Epithelial cell of proximal tubule (primary cell): ENCODE measurements at regions not wholly inside any gene's neighbourhood (a gene's known extent, or its start where the extent isn't known, plus 50 kb on each side); places are given as distances from the start of the nearest gene placed in this dataset.
A peak's percentile ranks its signal among the peaks of the same experiment; 100 is the strongest.

Source experiments
- DNase-seq: peaks from one replicate; pipeline ENCODE4 v3.0.0-alpha.2; 2011; ENCODE audit warnings: low read depth
- H3K4me3 ChIP-seq: 2 replicates; pipeline ENCODE4 v1.5.1; 2011; ENCODE audit warnings: low read depth, mild to moderate bottlenecking, low read length
- CTCF ChIP-seq: conservative IDR thresholded peaks from 2 replicates; pipeline ENCODE4 v1.5.1; 2012; ENCODE audit warnings: low read depth, mild to moderate bottlenecking, low read length

DNA sequence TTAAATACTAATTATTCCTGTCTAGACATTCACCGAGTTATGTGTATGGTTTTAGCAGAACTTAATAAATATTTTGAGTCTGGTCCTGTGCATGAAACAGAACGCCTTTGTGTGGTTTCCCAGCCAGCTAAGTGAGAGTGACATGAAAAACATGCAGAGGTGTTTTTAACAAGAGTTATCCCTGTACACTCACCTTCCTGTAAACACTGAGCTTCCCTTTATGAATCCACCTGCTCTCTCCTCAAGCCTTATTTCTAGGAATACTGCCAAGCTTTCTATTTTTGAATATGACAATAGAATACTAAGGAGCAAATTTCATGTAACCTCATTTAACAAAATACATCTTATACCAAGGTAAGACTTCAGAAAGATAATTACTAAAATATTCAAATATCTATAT lies 270.3 kb upstream of the CTSO start:
- H3K4me3 ChIP-seq: no peak overlapping the region
- no peak for TF ChIP-seq CTCF
- DNase-seq: no peak

DNA sequence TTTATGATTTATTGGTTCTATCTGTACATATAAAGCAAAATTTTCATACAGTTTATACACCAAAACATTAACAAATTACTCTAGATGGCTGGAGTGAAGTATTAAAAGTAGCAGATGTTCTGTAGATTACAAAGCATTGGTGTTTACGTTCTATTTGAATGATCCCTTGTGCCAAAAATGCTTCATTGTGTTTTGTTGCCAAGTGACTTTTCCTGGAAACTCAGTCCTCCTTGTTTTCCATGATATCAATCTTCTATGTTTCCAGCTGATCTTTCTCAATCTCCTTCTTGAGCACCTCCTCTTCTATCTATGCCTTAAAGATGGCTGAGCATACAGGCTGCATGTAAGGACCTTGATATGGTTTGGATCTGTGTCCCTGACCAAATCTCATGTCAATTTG lies 263.6 kb upstream of the CTSO start:
- TF ChIP-seq CTCF: no peak
- DNase-seq: no peak
- no peak overlapping the region for H3K4me3 ChIP-seq

DNA sequence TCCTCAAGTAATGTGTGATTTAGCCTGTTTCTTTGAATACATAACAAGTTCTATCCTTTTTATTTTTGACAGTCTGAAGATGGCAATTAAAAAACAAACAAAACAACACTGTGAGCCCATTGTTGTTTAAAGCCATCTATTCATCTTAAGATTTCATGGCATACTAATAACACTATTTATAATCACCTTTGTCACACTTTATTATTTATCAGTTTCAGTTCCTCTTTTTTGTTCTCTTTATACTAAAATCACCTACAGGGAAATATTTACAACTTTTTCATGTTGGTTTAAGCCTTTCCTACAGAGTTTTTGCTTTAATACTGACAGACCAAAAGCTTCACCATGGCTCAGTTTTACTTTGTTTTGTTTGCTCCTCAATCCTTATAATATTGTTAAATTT lies 247.4 kb upstream of the CTSO start:
- H3K4me3 ChIP-seq: no peak overlapping the region
- no peak for TF ChIP-seq CTCF
- no peak for DNase-seq

- DNase-seq: no peak
- H3K4me3 ChIP-seq: no peak overlapping the region
- no peak for TF ChIP-seq CTCF
Observed at GRCh38 chr4:156198511-156198910, 244.8 kb upstream of the CTSO start.

DNA sequence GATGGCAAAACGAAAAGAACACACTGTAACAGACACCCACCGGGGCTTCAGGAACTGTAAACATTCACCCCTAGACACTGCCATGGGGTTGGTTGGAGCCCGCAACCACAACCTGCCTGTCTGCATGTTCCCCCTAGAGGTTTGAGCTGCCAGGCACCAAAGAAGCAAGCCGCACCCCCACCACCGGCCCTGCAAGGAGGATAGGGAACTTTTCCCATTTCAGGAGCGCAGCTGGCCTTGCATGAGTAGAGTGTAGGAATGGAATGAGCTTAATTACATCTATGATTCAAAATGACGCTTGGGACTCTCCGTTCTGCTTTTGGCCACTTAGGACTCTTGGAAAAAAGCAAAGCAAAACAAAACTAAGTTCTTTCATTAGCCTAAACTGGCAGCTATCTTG lies 243.6 kb upstream of the CTSO start:
- H3K4me3 ChIP-seq: no peak overlapping the region
- peak; percentile 59 for DNase-seq
- TF ChIP-seq CTCF: no peak

GRCh38 chr4:156196722-156197121 lies 243.1 kb upstream of the CTSO start:
- no peak for TF ChIP-seq CTCF
- H3K4me3 ChIP-seq: no peak overlapping the region
- DNase-seq: no peak

GRCh38 chr4:156195914-156196313 lies 242.2 kb upstream of the CTSO start:
- no peak for DNase-seq
- H3K4me3 ChIP-seq: no peak overlapping the region
- TF ChIP-seq CTCF: no peak
